Cardiac muscle cell (in vitro differentiated cells and primary cell): ENCODE measurements at regions not wholly inside any gene's neighbourhood (a gene's known extent, or its start where the extent isn't known, plus 50 kb on each side); places are given as distances from the start of the nearest gene placed in this dataset.
A peak's percentile ranks its signal among the peaks of the same experiment; 100 is the strongest.

Source experiments
- DNase-seq, 2 donors: peaks; one replicate each; pipeline versions ENCODE4 v3.0.0 to v3.0.0-alpha.2; 2010 to 2017; ENCODE audit warnings: low read depth in 1 of 2, low spot score in 1 of 2
- H3K27ac ChIP-seq: fragments of 200-600 bp; sonication (generic); 2 replicates; pipeline ENCODE4 v1.5.1; 2016
- H3K27me3 ChIP-seq: fragments of 200-600 bp; sonication (generic); 2 replicates; pipeline ENCODE4 v1.6.0; 2016; ENCODE audit warnings: control low read depth
- H3K36me3 ChIP-seq: fragments of 200-600 bp; sonication (generic); 2 replicates; pipeline ENCODE4 v1.5.1; 2016; ENCODE audit warnings: control low read depth
- H3K4me1 ChIP-seq: fragments of 200-600 bp; sonication (generic); 2 replicates; pipeline ENCODE4 v1.8.1; 2017; ENCODE audit warnings: low read depth, mild to moderate bottlenecking, mixed run types
- H3K4me3 ChIP-seq: fragments of 200-600 bp; sonication (generic); 2 replicates; pipeline ENCODE4 v1.5.1; 2016; ENCODE audit warnings: mild to moderate bottlenecking
- H3K9me3 ChIP-seq: fragments of 200-600 bp; sonication (generic); 2 replicates; pipeline ENCODE4 v1.5.1; 2017; ENCODE audit warnings: low read depth, mild to moderate bottlenecking, control low read depth
- CTCF ChIP-seq: IDR thresholded peaks from 2 replicates; pipeline ENCODE4 v1.5.1; 2012; ENCODE audit warnings: low read depth, mild to moderate bottlenecking, low read length

GRCh38 chr2:183259921-183260320 lies 135.7 kb downstream of the NUP35 start:
- no peaks in the 10 kb centered on the region for H3K9me3 ChIP-seq
- DNase-seq, result no peak
- no peak overlapping the region for H3K27ac ChIP-seq
- no peak for TF ChIP-seq CTCF
- no peak overlapping the region for H3K4me3 ChIP-seq
- no peaks in the 10 kb centered on the region for H3K27me3 ChIP-seq
- no peaks in the 10 kb centered on the region for H3K36me3 ChIP-seq
- H3K4me1 ChIP-seq, result no peaks in the 10 kb centered on the region

GRCh38 chr2:183260527-183260926 lies 136.3 kb downstream of the NUP35 start:
- H3K9me3 ChIP-seq, result no peaks in the 10 kb centered on the region
- no peak for TF ChIP-seq CTCF
- no peaks in the 10 kb centered on the region for H3K27me3 ChIP-seq
- no peak overlapping the region for H3K4me3 ChIP-seq
- no peak for DNase-seq
- no peak overlapping the region for H3K27ac ChIP-seq
- no peaks in the 10 kb centered on the region for H3K36me3 ChIP-seq
- no peaks in the 10 kb centered on the region for H3K4me1 ChIP-seq

GRCh38 chr2:183264890-183265535 lies 140.8 kb downstream of the NUP35 start:
- Histone ChIP-seq H3K27ac (no peak overlapping the region), H3K9me3 (no peaks in the 10 kb centered on the region), H3K4me3 (no peak overlapping the region), H3K4me1 (no peaks in the 10 kb centered on the region), H3K27me3 (no peaks in the 10 kb centered on the region), H3K36me3 (no peaks in the 10 kb centered on the region)
- no peak for DNase-seq
- no peak for TF ChIP-seq CTCF

- TF ChIP-seq CTCF, result no peak
- Histone ChIP-seq H3K4me3 (no peak overlapping the region), H3K27me3 (no peaks in the 10 kb centered on the region), H3K9me3 (no peaks in the 10 kb centered on the region), H3K36me3 (no peaks in the 10 kb centered on the region), H3K4me1 (no peaks in the 10 kb centered on the region), H3K27ac (no peak overlapping the region)
- DNase-seq, result no peak
Measured at GRCh38 chr2:183267148-183267827, 143.0 kb downstream of the NUP35 start.

- no peaks in the 10 kb centered on the region for H3K4me1 ChIP-seq
Measured at GRCh38 chr2:183269956-183270355, 145.7 kb downstream of the NUP35 start.

More at GRCh38 chr2:183269956-183270355, 145.7 kb downstream of the NUP35 start:
- no peak for TF ChIP-seq CTCF
- Histone ChIP-seq H3K9me3 (no peaks in the 10 kb centered on the region), H3K36me3 (no peaks in the 10 kb centered on the region), H3K27ac (no peak overlapping the region), H3K4me3 (no peak overlapping the region), H3K27me3 (no peaks in the 10 kb centered on the region)
- DNase-seq, result peak in 1 of 2 donors; percentile 42
